Esophagus muscularis mucosa (tissue), 4 donors: ENCODE measurements at regions not wholly inside any gene's neighbourhood (a gene's known extent, or its start where the extent isn't known, plus 50 kb on each side); places are given as distances from the start of the nearest gene placed in this dataset.

Source experiments
- CTCF ChIP-seq, 3 experiments: fragments of 200-600 bp in 2 of 3; fragments of 450-650 bp in 1 of 3; sonication (generic) in 2 of 3; IDR thresholded peaks; one replicate each; pipeline ENCODE4 v1.5.1; 2017 to 2019; ENCODE audit warnings: antibody characterized with exemption in 3 of 3, mild to moderate bottlenecking in 2 of 3, moderate library complexity in 1 of 3
- EP300 ChIP-seq: sonication (generic); formaldehyde crosslinking; IDR thresholded peaks from one replicate; pipeline ENCODE4 v1.6.1; 2017; ENCODE audit warnings: antibody characterized with exemption
- POLR2A ChIP-seq: fragments of 450-650 bp; IDR thresholded peaks from one replicate; pipeline ENCODE4 v1.6.1; 2017; ENCODE audit warnings: antibody characterized with exemption, moderate library complexity, mild to moderate bottlenecking, low read depth

GRCh38 chr21:16770266-16770665 lies 742.6 kb upstream of the CXADR start:
- TF ChIP-seq CTCF (IDR thresholded peaks at IDR 0.05) (no peak), EP300 (no peak), POLR2A (no peak)
